Loucy (cell line): ENCODE measurements at regions not wholly inside any gene's neighbourhood (a gene's known extent, or its start where the extent isn't known, plus 50 kb on each side); places are given as distances from the start of the nearest gene placed in this dataset.

Source experiments
- EZH2phosphoT487 ChIP-seq: fragments of 200-600 bp; IDR thresholded peaks from 2 replicates; pipeline ENCODE4 v1.6.1; 2018; ENCODE audit warnings: antibody characterized with exemption, mild to moderate bottlenecking, moderate library complexity, borderline replicate concordance
- TF ChIP-seq, protein P1 (sequence below): fragments of 200-600 bp; sonication (generic); conservative IDR thresholded peaks from 2 replicates; pipeline ENCODE4 v1.5.1; 2014; ENCODE audit warnings: mild to moderate bottlenecking, antibody characterized with exemption, low read length

DNA sequence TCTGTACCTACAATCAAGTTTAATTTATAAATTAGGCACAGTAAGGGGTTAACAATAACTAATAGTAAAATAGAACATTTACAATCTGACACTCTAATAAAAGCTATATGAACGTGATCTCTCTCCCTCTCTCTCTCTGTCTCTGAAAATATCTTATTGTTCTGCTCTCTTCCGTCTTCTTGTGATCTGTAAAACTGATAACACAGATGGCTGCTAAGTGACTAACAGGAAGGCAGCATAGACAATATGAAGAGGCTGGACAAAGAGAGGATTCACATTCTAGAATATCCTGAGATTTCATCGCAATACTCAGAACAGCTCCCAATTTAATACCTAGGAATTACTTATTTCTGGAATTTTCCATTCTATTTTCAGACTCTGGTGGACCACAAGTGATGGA is 827.2 kb downstream of the FLRT2 start:
- TF ChIP-seq, protein P1, sequence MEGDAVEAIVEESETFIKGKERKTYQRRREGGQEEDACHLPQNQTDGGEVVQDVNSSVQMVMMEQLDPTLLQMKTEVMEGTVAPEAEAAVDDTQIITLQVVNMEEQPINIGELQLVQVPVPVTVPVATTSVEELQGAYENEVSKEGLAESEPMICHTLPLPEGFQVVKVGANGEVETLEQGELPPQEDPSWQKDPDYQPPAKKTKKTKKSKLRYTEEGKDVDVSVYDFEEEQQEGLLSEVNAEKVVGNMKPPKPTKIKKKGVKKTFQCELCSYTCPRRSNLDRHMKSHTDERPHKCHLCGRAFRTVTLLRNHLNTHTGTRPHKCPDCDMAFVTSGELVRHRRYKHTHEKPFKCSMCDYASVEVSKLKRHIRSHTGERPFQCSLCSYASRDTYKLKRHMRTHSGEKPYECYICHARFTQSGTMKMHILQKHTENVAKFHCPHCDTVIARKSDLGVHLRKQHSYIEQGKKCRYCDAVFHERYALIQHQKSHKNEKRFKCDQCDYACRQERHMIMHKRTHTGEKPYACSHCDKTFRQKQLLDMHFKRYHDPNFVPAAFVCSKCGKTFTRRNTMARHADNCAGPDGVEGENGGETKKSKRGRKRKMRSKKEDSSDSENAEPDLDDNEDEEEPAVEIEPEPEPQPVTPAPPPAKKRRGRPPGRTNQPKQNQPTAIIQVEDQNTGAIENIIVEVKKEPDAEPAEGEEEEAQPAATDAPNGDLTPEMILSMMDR: no peak
- no peak for TF ChIP-seq EZH2phosphoT487
